ENCODE measurements at regions not wholly inside any gene's neighbourhood (a gene's known extent, or its start where the extent isn't known, plus 50 kb on each side); places are given as distances from the start of the nearest gene placed in this dataset.

DNA sequence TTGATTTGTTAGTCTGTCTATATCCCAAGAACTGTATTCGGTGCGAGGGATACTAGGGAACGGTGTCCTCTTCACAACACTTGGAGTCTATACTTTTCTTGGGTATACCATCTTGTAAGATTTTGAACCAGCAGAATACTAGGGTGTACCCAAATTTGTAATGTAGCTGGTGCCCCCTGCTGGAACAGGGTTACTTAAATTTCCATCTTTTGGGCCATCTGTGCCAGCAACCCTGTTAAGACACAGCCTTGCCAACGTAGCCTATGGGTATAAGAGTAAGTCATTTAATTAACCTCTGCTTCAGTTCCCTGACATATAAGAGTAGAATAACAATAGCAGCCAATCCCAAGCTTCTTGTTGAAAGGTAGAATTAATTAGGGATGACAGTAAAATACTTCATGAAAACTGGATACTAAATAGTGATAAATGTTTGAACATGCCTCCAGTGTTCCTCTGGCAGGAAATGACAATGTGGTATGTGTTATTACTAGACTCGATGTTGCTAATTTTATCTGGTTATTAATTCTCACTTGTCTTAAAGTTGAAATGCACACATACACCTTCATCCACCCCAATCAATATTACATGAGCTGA lies 607.6 kb downstream of the FGF9 start:
- Histone ChIP-seq H3K9me3 (no peaks in the 10 kb centered on the region), H3K4me3 (ENCODE audit: low read depth in 1 of 2, low read length in 1 of 2) (no peak overlapping the region), H3K27ac (no peak overlapping the region), H3K27me3 (no peaks in the 10 kb centered on the region), H3K36me3 (no peaks in the 10 kb centered on the region), H3K4me1 (ENCODE audit: control insufficient read depth in 1 of 2, insufficient read depth in 1 of 2, low read depth in 1 of 2, low read length in 1 of 2) (no peaks in the 10 kb centered on the region)
- TF ChIP-seq, protein P1, sequence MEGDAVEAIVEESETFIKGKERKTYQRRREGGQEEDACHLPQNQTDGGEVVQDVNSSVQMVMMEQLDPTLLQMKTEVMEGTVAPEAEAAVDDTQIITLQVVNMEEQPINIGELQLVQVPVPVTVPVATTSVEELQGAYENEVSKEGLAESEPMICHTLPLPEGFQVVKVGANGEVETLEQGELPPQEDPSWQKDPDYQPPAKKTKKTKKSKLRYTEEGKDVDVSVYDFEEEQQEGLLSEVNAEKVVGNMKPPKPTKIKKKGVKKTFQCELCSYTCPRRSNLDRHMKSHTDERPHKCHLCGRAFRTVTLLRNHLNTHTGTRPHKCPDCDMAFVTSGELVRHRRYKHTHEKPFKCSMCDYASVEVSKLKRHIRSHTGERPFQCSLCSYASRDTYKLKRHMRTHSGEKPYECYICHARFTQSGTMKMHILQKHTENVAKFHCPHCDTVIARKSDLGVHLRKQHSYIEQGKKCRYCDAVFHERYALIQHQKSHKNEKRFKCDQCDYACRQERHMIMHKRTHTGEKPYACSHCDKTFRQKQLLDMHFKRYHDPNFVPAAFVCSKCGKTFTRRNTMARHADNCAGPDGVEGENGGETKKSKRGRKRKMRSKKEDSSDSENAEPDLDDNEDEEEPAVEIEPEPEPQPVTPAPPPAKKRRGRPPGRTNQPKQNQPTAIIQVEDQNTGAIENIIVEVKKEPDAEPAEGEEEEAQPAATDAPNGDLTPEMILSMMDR (IDR thresholded peaks at IDR 0.05): no peak

DNA sequence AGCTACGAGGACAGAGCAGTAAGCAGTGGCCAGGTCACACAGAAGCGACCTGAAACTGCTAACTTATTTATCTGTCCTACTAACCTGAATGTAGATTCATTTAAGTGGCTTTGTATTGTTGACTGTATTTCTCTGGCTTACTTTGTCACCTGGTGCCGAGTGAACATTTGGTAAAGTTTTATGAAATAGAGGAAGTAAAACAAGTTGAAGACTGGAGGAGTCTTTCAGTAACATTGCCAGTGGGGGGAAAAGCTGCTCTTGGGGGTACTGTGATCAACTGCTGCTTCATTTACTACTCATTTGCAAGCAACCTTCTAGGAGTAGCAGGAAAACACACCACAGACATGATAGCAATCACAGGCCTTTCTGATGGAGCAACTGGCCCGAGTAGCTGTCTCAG lies 615.0 kb downstream of the FGF9 start:
- no peaks in the 10 kb centered on the region for H3K27me3 ChIP-seq
- no peaks in the 10 kb centered on the region for H3K9me3 ChIP-seq
- H3K27ac ChIP-seq: no peak overlapping the region
- TF ChIP-seq, protein P1 (IDR thresholded peaks at IDR 0.05): no peak
- H3K4me1 ChIP-seq (ENCODE audit: control insufficient read depth in 1 of 2, insufficient read depth in 1 of 2, low read depth in 1 of 2, low read length in 1 of 2): no peaks in the 10 kb centered on the region
- H3K4me3 ChIP-seq (ENCODE audit: low read depth in 1 of 2, low read length in 1 of 2): no peak overlapping the region
- H3K36me3 ChIP-seq: no peaks in the 10 kb centered on the region

DNA sequence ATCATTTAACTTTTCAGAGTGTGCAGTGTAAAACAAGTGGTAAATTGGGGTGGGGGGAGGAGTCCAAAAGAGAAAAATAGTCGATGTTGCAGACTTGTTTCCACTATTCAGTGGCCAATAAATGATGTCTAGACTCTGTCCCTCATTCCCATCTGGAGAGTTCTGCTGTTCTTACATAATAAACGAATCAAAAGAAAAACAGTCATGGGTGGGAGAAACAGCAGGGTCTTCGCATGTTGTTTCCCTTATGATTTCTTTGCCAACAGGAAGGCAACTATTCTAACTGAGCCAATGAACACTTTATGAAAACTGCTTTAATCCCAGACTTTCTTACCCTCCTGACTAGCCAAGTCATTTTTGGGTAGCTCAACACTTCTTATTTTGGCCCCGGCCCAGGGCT lies 615.5 kb downstream of the FGF9 start:
- TF ChIP-seq, protein P1 (IDR thresholded peaks at IDR 0.05): no peak
- no peaks in the 10 kb centered on the region for H3K4me1 ChIP-seq (ENCODE audit: control insufficient read depth in 1 of 2, insufficient read depth in 1 of 2, low read depth in 1 of 2, low read length in 1 of 2)
- H3K4me3 ChIP-seq (ENCODE audit: low read depth in 1 of 2, low read length in 1 of 2): no peak overlapping the region
- H3K27ac ChIP-seq: no peak overlapping the region
- no peaks in the 10 kb centered on the region for H3K9me3 ChIP-seq
- H3K27me3 ChIP-seq: no peaks in the 10 kb centered on the region
- H3K36me3 ChIP-seq: no peaks in the 10 kb centered on the region

DNA sequence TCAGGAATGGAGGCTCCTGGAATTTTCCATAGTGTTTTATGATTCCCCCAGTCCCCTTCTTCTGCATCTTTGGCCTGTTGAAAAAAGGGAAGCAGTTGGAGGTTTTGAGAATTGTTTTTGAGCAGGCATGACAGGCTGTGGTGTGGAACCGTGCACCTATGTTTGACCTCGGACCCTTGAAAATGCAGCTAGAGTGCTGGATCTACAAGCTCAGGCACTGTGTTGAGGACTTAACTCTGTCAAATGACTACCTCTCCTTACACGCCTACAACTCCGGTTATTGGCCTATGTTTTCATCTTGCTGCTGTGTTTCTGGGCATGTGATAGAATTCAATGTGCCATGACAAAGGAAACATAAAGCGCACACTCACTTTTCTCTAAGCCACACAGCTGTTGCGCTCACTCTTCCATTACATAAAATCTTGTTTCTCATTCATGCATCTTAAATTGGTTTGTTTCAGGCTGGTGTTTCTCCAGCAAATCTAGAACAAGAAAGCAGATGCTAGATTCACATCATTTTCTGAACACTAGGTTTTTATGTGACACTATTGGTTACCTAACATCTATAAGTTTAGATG lies 616.6 kb downstream of the FGF9 start:
- TF ChIP-seq, protein P1 (IDR thresholded peaks at IDR 0.05): no peak
- Histone ChIP-seq H3K27ac (no peak overlapping the region), H3K36me3 (no peaks in the 10 kb centered on the region), H3K27me3 (no peaks in the 10 kb centered on the region), H3K4me3 (ENCODE audit: low read depth in 1 of 2, low read length in 1 of 2) (no peak overlapping the region), H3K4me1 (ENCODE audit: control insufficient read depth in 1 of 2, insufficient read depth in 1 of 2, low read depth in 1 of 2, low read length in 1 of 2) (no peaks in the 10 kb centered on the region), H3K9me3 (no peaks in the 10 kb centered on the region)

DNA sequence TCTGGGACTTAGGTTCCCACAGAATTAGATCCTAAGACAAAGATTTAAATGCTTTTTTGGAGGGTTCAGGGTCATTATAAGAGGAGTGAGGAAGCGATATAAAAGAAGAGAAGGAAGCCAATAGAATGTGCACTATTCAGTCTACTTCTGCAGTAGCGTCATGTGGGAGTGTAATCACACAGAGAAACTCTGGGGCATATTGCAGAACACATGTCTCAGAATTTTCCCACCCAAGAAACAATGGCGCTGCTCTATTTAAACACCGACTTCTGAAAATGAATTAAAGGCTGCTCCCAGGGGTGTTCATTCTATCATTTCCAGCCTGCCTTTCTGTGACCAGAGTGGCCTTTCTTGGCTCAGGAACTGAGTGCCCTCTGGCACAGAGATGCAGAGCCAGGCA lies 617.6 kb downstream of the FGF9 start:
- TF ChIP-seq, protein P1 (IDR thresholded peaks at IDR 0.05): no peak
- no peak overlapping the region for H3K4me3 ChIP-seq (ENCODE audit: low read depth in 1 of 2, low read length in 1 of 2)
- no peak overlapping the region for H3K27ac ChIP-seq
- no peaks in the 10 kb centered on the region for H3K27me3 ChIP-seq
- no peaks in the 10 kb centered on the region for H3K4me1 ChIP-seq (ENCODE audit: control insufficient read depth in 1 of 2, insufficient read depth in 1 of 2, low read depth in 1 of 2, low read length in 1 of 2)
- no peaks in the 10 kb centered on the region for H3K9me3 ChIP-seq
- no peaks in the 10 kb centered on the region for H3K36me3 ChIP-seq
